OCI-LY1 (cell line): ENCODE measurements at regions not wholly inside any gene's neighbourhood (a gene's known extent, or its start where the extent isn't known, plus 50 kb on each side); places are given as distances from the start of the nearest gene placed in this dataset.

ENCODE experiments used
- EZH2 ChIP-seq: fragments of 200-600 bp; sonication (generic), shearing (Covaris generic); IDR thresholded peaks from 2 replicates; pipeline ENCODE4 v1.8.0; 2017; ENCODE audit warnings: borderline replicate concordance, mixed run types, mild to moderate bottlenecking, antibody characterized with exemption, low read length, moderate library complexity, mixed read lengths
- TF ChIP-seq, protein P1 (sequence below): fragments of 200-600 bp; sonication (generic), shearing (Covaris generic); IDR thresholded peaks from 2 replicates; pipeline ENCODE4 v1.5.1; 2017; ENCODE audit warnings: mild to moderate bottlenecking, antibody characterized with exemption, low read length, moderate library complexity, mixed read lengths

- TF ChIP-seq, protein P1, sequence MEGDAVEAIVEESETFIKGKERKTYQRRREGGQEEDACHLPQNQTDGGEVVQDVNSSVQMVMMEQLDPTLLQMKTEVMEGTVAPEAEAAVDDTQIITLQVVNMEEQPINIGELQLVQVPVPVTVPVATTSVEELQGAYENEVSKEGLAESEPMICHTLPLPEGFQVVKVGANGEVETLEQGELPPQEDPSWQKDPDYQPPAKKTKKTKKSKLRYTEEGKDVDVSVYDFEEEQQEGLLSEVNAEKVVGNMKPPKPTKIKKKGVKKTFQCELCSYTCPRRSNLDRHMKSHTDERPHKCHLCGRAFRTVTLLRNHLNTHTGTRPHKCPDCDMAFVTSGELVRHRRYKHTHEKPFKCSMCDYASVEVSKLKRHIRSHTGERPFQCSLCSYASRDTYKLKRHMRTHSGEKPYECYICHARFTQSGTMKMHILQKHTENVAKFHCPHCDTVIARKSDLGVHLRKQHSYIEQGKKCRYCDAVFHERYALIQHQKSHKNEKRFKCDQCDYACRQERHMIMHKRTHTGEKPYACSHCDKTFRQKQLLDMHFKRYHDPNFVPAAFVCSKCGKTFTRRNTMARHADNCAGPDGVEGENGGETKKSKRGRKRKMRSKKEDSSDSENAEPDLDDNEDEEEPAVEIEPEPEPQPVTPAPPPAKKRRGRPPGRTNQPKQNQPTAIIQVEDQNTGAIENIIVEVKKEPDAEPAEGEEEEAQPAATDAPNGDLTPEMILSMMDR, result no peak
- no peak for TF ChIP-seq EZH2
Measured at GRCh38 chr6:15739867-15740266, 77.0 kb upstream of the DTNBP1 start.
